ENCODE measurements at regions not wholly inside any gene's neighbourhood (a gene's known extent, or its start where the extent isn't known, plus 50 kb on each side); places are given as distances from the start of the nearest gene placed in this dataset.

DNA sequence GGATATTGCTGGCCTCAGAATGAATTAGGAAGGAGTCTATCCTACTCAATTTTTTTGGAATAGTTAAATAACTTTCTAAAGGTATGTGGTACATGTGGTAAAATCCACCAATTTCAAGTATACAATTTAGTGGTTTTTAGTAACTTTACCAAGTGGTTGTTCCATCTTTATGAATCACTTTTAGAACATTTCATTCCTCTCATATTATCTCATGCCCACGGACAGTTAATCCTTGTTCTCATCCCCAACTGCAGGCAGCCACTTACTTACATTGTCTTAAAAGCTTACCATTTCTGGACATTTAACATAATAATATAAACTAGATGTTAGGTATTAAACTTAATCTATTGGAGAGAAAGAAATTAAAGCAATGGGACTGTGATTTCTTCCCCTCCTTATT is 146.3 kb upstream of the ZC3H15 start:
- H3K36me3 ChIP-seq (ENCODE audit: control insufficient read depth, insufficient read depth, low read length) = no peaks in the 10 kb centered on the region
- CTCF ChIA-PET (ENCODE audit: low intra/inter-chr PET ratio) = no interaction called here
- no peak for ATAC-seq

More for the DNA sequence above, 146.3 kb upstream of the ZC3H15 start:
- no peak overlapping the region for H3K4me3 ChIP-seq
- POLR2A ChIA-PET = no interaction called here
- H3K9me3 ChIP-seq (replicated peaks; ENCODE audit: control insufficient read depth, insufficient read depth, low read depth, low read length) = no peaks in the 10 kb centered on the region
- intact Hi-C loops (cut with micrococcal nuclease) (no loop called here), in situ Hi-C loops (cut with MboI) (no loop called here)
- no peak for FAIRE-seq
- no peaks in the 10 kb centered on the region for H3K9me1 ChIP-seq (ENCODE audit: control insufficient read depth, insufficient read depth, low read length)
- TF ChIP-seq ZNF277 (CRISPR knock-in tag; IDR thresholded peaks at IDR 0.05; ENCODE audit: borderline replicate concordance) (no peak), ILK (tag; IDR thresholded peaks at IDR 0.05; ENCODE audit: borderline replicate concordance, low read depth) (no peak), TGIF2 (CRISPR knock-in tag; IDR thresholded peaks at IDR 0.05) (no peak), ZNF263 (CRISPR knock-in tag; IDR thresholded peaks at IDR 0.05; ENCODE audit: borderline replicate concordance) (no peak), SAP30 (IDR thresholded peaks at IDR 0.05; ENCODE audit: borderline replicate concordance, insufficient read depth, low read depth, low read length, poor library complexity, severe bottlenecking) (no peak), ELF4 (CRISPR knock-in tag; IDR thresholded peaks at IDR 0.05) (no peak)
- TF ChIP-seq, protein P1, sequence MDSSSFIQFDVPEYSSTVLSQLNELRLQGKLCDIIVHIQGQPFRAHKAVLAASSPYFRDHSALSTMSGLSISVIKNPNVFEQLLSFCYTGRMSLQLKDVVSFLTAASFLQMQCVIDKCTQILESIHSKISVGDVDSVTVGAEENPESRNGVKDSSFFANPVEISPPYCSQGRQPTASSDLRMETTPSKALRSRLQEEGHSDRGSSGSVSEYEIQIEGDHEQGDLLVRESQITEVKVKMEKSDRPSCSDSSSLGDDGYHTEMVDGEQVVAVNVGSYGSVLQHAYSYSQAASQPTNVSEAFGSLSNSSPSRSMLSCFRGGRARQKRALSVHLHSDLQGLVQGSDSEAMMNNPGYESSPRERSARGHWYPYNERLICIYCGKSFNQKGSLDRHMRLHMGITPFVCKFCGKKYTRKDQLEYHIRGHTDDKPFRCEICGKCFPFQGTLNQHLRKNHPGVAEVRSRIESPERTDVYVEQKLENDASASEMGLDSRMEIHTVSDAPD (CRISPR knock-in tag; IDR thresholded peaks at IDR 0.05) = no peak
- H3K79me2 ChIP-seq (ENCODE audit: control insufficient read depth, insufficient read depth, low read length) = no peaks in the 10 kb centered on the region
- H3K4me2 ChIP-seq (ENCODE audit: insufficient read depth, low read length) = no peak overlapping the region
- DNase-seq (ENCODE audit: extremely low read depth in 1 of 4, low spot score in 3 of 4) = no peak
- no peak overlapping the region for H2AFZ ChIP-seq (ENCODE audit: low read depth, low read length)
- no peak overlapping the region for H3K9ac ChIP-seq (ENCODE audit: insufficient read depth in 1 of 2, low read depth in 2 of 2, low read length in 2 of 2)
- no TSS peak for BruUV-seq (replicated peaks)
- no peaks in the 10 kb centered on the region for H3K27me3 ChIP-seq (ENCODE audit: control insufficient read depth in 2 of 2, insufficient read depth in 2 of 2, low read length in 2 of 2)
- H3K4me1 ChIP-seq (replicated peaks in 1 of 2; ENCODE audit: control insufficient read depth in 2 of 2, insufficient read depth in 2 of 2, low read length in 2 of 2) = no peaks in the 10 kb centered on the region
- no peaks in the 10 kb centered on the region for H4K20me1 ChIP-seq (replicated peaks; ENCODE audit: control insufficient read depth, insufficient read depth, low read length)
- H3K27ac ChIP-seq (ENCODE audit: extremely low read depth, low read depth, low read length) = no peak overlapping the region
- 0% methylated on average over 1 of the region's 1 CpG for WGBS (ENCODE audit: insufficient coverage, low coverage, missing lambda C conversion rate)
